Omental fat pad (tissue), 3 donors: ENCODE measurements at regions not wholly inside any gene's neighbourhood (a gene's known extent, or its start where the extent isn't known, plus 50 kb on each side); places are given as distances from the start of the nearest gene placed in this dataset.

Experiments
- ATAC-seq: fragments of 150-250 bp; one replicate; pipeline ENCODE4 v1.9.1; 2016; ENCODE audit warnings: mild to moderate bottlenecking, moderate library complexity; ENCODE audit not compliant: low FRiP score
- DNase-seq: peaks from one replicate; pipeline ENCODE4 v3.0.0-alpha.2; 2019; ENCODE audit warnings: low spot score
- TF ChIP-seq, protein P1 (sequence below), 3 donors: fragments of 450-650 bp; IDR thresholded peaks; one replicate each; pipeline ENCODE4 v1.5.1; 2016 to 2017; ENCODE audit warnings: antibody characterized with exemption in 3 of 3, mild to moderate bottlenecking in 3 of 3, moderate library complexity in 2 of 3

DNA sequence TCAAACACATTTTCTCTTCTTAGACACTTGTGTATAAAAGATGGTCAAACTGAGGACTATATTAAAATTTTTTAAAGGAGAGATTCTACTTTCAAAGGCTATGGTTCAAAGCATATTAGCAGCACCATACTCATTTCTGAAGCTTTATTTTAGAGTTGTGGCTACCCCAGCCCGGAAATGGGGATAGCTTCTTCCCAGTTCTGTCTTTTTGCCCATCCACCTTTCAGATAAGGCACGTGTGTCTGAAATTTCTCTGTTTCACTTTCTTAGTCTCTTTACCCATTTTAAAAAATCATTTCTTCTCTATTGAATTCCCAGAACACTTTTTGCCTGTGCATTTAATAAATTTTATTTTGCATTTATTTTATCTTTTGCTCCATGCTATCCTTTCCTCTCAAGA, 431.5 kb downstream of the RNF144A start:
- no peak for DNase-seq
- no peak for ATAC-seq
- TF ChIP-seq, protein P1, sequence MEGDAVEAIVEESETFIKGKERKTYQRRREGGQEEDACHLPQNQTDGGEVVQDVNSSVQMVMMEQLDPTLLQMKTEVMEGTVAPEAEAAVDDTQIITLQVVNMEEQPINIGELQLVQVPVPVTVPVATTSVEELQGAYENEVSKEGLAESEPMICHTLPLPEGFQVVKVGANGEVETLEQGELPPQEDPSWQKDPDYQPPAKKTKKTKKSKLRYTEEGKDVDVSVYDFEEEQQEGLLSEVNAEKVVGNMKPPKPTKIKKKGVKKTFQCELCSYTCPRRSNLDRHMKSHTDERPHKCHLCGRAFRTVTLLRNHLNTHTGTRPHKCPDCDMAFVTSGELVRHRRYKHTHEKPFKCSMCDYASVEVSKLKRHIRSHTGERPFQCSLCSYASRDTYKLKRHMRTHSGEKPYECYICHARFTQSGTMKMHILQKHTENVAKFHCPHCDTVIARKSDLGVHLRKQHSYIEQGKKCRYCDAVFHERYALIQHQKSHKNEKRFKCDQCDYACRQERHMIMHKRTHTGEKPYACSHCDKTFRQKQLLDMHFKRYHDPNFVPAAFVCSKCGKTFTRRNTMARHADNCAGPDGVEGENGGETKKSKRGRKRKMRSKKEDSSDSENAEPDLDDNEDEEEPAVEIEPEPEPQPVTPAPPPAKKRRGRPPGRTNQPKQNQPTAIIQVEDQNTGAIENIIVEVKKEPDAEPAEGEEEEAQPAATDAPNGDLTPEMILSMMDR (IDR thresholded peaks at IDR 0.05) = no peak

DNA sequence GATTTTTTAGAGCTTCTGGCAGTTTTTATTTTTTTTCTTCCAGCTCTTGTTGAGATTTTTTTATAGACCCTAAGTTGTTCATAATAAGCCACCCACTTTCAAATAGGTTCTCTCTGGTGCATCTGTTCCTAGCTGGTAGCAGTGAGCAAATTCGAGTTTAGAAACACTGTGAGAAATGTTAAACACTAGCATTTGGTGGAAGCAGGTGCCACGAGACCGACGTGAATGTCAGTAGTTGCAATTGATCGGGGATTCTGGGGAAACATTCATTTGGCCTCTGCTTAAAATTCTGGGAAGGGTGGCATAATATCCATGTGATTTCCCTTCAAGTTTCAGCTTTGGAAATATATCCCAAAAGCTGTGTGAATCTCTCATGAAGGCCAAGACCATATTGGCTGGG, 435.0 kb downstream of the RNF144A start:
- DNase-seq = no peak
- TF ChIP-seq, protein P1 (IDR thresholded peaks at IDR 0.05) = no peak

DNA sequence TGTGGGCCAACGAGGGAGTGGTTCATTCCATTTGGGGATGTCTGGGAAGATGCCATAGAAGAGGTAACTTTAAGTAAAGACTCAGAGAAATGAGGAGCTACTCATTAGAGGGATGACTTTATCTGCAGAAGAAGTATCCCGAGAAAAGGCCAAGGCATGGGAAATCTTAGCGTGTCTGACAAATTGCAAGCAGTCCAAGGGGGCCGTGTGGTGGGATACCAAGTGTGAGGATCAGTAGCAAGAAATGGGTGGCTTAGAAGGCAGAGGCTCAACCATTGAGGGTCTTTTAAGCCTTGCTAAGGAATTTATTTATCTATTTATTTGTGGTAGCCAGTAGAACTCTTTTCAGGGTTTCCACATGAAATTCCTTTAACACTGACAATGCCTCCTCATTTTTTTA, 436.4 kb downstream of the RNF144A start:
- ATAC-seq (no peak), DNase-seq (no peak)
- TF ChIP-seq, protein P1 (IDR thresholded peaks at IDR 0.05) = no peak

More for the DNA sequence above, 435.0 kb downstream of the RNF144A start:
- no peak for ATAC-seq

DNA sequence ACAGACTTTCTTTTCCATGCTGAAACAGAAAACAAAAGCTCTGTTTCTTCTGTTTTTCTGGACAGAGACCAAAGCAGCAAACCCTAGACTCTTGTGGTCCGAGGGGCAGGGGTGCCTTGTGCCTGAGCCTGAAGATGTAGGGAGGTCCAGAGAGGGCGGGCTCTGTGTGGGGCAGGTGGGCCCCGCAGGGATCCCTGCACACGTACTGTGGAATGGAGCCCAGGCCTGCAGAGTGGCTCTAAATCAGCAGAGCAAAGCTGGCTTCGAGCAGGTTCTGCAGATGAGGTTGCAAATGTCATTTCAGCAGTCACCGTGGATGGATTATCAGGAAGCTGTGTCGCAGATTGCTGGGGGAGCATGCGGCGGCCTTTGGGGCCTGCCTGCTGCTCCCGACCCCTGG, 438.6 kb downstream of the RNF144A start:
- no peak for ATAC-seq
- TF ChIP-seq, protein P1 (IDR thresholded peaks at IDR 0.05) = no peak
- DNase-seq = no peak

DNA sequence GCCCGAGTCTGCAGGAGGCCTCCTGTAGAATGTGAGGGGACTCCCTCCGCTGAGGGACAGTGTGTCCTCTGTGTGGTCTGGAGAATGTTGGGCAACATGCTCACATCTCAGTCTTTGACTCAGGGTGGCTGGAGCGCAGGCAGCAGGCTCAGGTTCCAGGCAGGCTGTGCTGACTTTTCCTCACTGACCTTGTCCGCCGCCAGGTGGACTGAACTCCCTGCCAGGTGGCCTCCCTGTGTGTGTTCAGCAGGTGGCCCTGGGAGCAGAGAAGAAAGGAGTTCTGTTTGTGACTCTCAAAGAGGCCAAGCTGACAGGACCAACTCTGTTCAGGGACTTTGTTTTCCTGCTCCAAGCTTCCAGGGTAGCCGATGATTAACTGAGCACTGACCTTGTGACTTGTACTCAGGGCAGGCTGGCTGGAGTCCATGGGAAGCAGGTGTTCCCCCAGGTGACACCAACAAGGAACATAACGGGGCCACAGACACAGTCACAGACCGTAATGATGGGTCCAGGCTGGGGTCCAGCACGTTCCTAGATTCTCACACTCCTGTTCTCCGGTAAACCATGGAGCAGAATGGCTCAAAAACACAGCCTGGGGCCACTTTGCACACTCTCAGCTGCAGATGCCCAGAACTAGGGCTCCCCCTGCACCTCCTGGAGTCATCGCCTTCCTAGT, 439.8 kb downstream of the RNF144A start:
- DNase-seq (no peak), ATAC-seq (no peak)
- TF ChIP-seq, protein P1 (IDR thresholded peaks at IDR 0.05) = no peak

DNA sequence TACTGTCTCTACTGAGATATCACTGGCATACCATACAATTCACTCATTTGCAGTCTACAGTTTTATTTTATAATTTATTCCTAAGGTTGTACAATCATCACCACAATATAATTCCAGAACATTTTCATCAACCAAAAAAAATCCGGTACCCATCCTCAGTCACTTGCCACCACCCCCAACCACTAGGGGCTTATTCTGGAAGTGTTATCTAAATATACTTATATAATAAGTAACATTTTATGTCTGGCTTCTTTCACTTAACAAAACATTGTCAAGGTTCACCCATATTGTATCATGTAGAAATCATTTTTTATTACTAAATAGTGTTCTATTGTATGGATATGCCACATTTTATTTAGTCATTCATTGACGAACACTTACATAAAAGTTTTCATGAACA, 440.8 kb downstream of the RNF144A start:
- ATAC-seq (no peak), DNase-seq (no peak)
- TF ChIP-seq, protein P1 (IDR thresholded peaks at IDR 0.05) = no peak

DNA sequence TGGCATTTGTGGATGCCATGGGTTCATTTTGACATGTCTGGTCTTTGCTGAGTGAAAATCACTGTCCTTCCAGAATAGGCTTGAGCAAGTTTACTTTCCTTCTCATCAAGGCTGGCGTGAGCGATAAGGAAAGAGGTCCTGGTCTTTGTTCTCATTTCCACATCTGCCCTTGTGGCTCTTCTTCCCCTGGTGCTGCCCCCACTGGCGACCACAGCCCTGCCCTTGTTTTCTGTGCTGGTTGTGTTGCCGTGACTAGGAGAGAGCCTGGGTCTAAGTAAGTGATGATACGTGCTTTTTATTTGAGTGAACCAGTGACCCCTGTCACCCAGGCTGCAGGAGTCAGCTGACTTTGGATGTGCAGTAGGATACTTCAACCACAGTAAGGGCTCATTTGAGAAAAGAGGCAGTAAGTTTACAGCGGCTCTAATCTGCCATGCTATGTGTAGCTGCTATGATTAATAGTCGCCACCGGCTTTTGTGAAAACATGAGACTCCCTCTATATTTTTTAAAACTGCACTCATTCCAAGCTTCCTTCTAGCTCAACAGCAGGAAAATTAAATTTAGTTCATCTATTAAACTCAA, 441.7 kb downstream of the RNF144A start:
- ATAC-seq (no peak), DNase-seq (no peak)
- TF ChIP-seq, protein P1 (IDR thresholded peaks at IDR 0.05) = no peak
